ENCODE measurements at regions not wholly inside any gene's neighbourhood (a gene's known extent, or its start where the extent isn't known, plus 50 kb on each side); places are given as distances from the start of the nearest gene placed in this dataset.

GRCh38 chr4:3355266-3355748, 62.5 kb downstream of the RGS12 start:
- Histone ChIP-seq H3K4me2 (ENCODE audit: low read length) (no peak overlapping the region), H2AFZ (ENCODE audit: low read depth, low read length) (no peak overlapping the region), H3K27me3 (ENCODE audit: insufficient read depth, low read depth, low read length) (no peaks in the 10 kb centered on the region), H3K9ac (ENCODE audit: low read length) (no peak overlapping the region), H3K9me2 (ENCODE audit: insufficient read depth, low read length) (no peaks in the 10 kb centered on the region), H3K36me3 (ENCODE audit: insufficient read depth, low read length) (no peaks in the 10 kb centered on the region), H3K27ac (ENCODE audit: low read length) (no peak overlapping the region), H4K20me1 (ENCODE audit: insufficient read depth) (no peaks in the 10 kb centered on the region), H3F3A (ENCODE audit: insufficient read depth, low read length, poor library complexity, severe bottlenecking) (no peaks in the 10 kb centered on the region), H3K4me3 (ENCODE audit: low read length) (no peak overlapping the region), H3K9me3 (ENCODE audit: low read length) (no peaks in the 10 kb centered on the region), H3K79me2 (replicated peaks; ENCODE audit: insufficient read depth, low read length) (peaks cover 11% of the 10 kb centered on the region)
- TF ChIP-seq EZH2 (IDR thresholded peaks at IDR 0.05; ENCODE audit: borderline replicate concordance, insufficient read depth, low read length, poor library complexity, severe bottlenecking): no peak

GRCh38 chr4:3358656-3359055, 65.8 kb downstream of the RGS12 start:
- no peaks in the 10 kb centered on the region for H4K20me1 ChIP-seq (ENCODE audit: insufficient read depth)
- no peaks in the 10 kb centered on the region for H3K27me3 ChIP-seq (ENCODE audit: insufficient read depth, low read depth, low read length)
- no peak overlapping the region for H3K27ac ChIP-seq (ENCODE audit: low read length)
- no peaks in the 10 kb centered on the region for H3K36me3 ChIP-seq (ENCODE audit: insufficient read depth, low read length)
- H3K9me3 ChIP-seq (ENCODE audit: low read length): no peaks in the 10 kb centered on the region
- no peaks in the 10 kb centered on the region for H3K9me2 ChIP-seq (ENCODE audit: insufficient read depth, low read length)
- no peak overlapping the region for H2AFZ ChIP-seq (ENCODE audit: low read depth, low read length)
- no peaks in the 10 kb centered on the region for H3F3A ChIP-seq (ENCODE audit: insufficient read depth, low read length, poor library complexity, severe bottlenecking)
- H3K4me3 ChIP-seq (ENCODE audit: low read length): no peak overlapping the region
- no peak overlapping the region for H3K9ac ChIP-seq (ENCODE audit: low read length)
- TF ChIP-seq EZH2 (IDR thresholded peaks at IDR 0.05; ENCODE audit: borderline replicate concordance, insufficient read depth, low read length, poor library complexity, severe bottlenecking): no peak
- no peak for TF ChIP-seq RAD21 (conservative IDR thresholded peaks at IDR 0.05)
- no peak for TF ChIP-seq MXI1 (conservative IDR thresholded peaks at IDR 0.05; ENCODE audit: poor library complexity, severe bottlenecking)
- H3K4me2 ChIP-seq (ENCODE audit: low read length): no peak overlapping the region
- peaks cover 22% of the 10 kb centered on the region for H3K79me2 ChIP-seq (replicated peaks; ENCODE audit: insufficient read depth, low read length)

GRCh38 chr4:3360777-3361176, 68.0 kb downstream of the RGS12 start:
- Histone ChIP-seq H3K27me3 (ENCODE audit: insufficient read depth, low read depth, low read length) (no peaks in the 10 kb centered on the region), H3K79me2 (replicated peaks; ENCODE audit: insufficient read depth, low read length) (peaks cover 22% of the 10 kb centered on the region), H3K36me3 (ENCODE audit: insufficient read depth, low read length) (no peaks in the 10 kb centered on the region), H3K27ac (ENCODE audit: low read length) (no peak overlapping the region), H3K9ac (ENCODE audit: low read length) (no peak overlapping the region), H3K4me2 (ENCODE audit: low read length) (no peak overlapping the region), H3K9me3 (ENCODE audit: low read length) (no peaks in the 10 kb centered on the region), H3K4me3 (ENCODE audit: low read length) (no peak overlapping the region), H3K9me2 (ENCODE audit: insufficient read depth, low read length) (no peaks in the 10 kb centered on the region), H3F3A (ENCODE audit: insufficient read depth, low read length, poor library complexity, severe bottlenecking) (no peaks in the 10 kb centered on the region), H2AFZ (ENCODE audit: low read depth, low read length) (no peak overlapping the region), H4K20me1 (ENCODE audit: insufficient read depth) (no peaks in the 10 kb centered on the region)
- TF ChIP-seq TAF1 (IDR thresholded peaks at IDR 0.05; ENCODE audit: low read depth) (no peak), EZH2 (IDR thresholded peaks at IDR 0.05; ENCODE audit: borderline replicate concordance, insufficient read depth, low read length, poor library complexity, severe bottlenecking) (no peak), RAD21 (conservative IDR thresholded peaks at IDR 0.05) (no peak), CTCF (IDR thresholded peaks at IDR 0.05; ENCODE audit: poor library complexity, severe bottlenecking) (no peak), POLR2AphosphoS5 (IDR thresholded peaks at IDR 0.05) (no peak), REST (IDR thresholded peaks at IDR 0.05; ENCODE audit: borderline replicate concordance) (no peak), MXI1 (conservative IDR thresholded peaks at IDR 0.05; ENCODE audit: poor library complexity, severe bottlenecking) (no peak), SMC3 (conservative IDR thresholded peaks at IDR 0.05; ENCODE audit: poor library complexity) (no peak), EP300 (conservative IDR thresholded peaks at IDR 0.05; ENCODE audit: poor library complexity, severe bottlenecking) (no peak)

All from neural cell (in vitro differentiated cells).